Lower lobe of right lung (tissue), 2 donors: ENCODE measurements at regions not wholly inside any gene's neighbourhood (a gene's known extent, or its start where the extent isn't known, plus 50 kb on each side); places are given as distances from the start of the nearest gene placed in this dataset.

ENCODE experiments used
- ATAC-seq, 2 donors: fragments of 200-7000 bp; cut with Tn5 transposase; one replicate each; pipeline ENCODE4 v1.9.1; 2020 to 2022; ENCODE audit warnings: mild to moderate bottlenecking in 2 of 2, moderate library complexity in 2 of 2
- DNase-seq: peaks from one replicate; pipeline ENCODE4 v3.0.0-alpha.2; 2020
- H3K27ac ChIP-seq: fragments of 200-600 bp; one replicate; pipeline ENCODE4 v1.8.0; 2022
- H3K27me3 ChIP-seq: fragments of 200-600 bp; one replicate; pipeline ENCODE4 v1.8.0; 2022; ENCODE audit warnings: low read depth
- H3K36me3 ChIP-seq: fragments of 200-600 bp; one replicate; pipeline ENCODE4 v1.8.0; 2022; ENCODE audit warnings: mild to moderate bottlenecking
- H3K4me1 ChIP-seq: fragments of 200-600 bp; one replicate; pipeline ENCODE4 v1.8.0; 2022
- H3K4me3 ChIP-seq: fragments of 200-600 bp; one replicate; pipeline ENCODE4 v1.8.0; 2022; ENCODE audit warnings: mild to moderate bottlenecking
- H3K9me3 ChIP-seq: fragments of 200-600 bp; one replicate; pipeline ENCODE4 v1.8.0; 2022
- CTCF ChIP-seq: fragments of 200-600 bp; IDR thresholded peaks from one replicate; pipeline ENCODE4 v1.8.0; 2022; ENCODE audit warnings: antibody characterized with exemption, mild to moderate bottlenecking
- intact Hi-C: fragments of 100-400 bp; cut with DNase I; formaldehyde crosslinking; loops from one replicate; pipeline ENCODE4 v1.11.0; 2022
- donor health status: DM: no; HTN: yes; CAD: no; lungs with severe emphysema.

GRCh38 chr5:64015824-64016223, 53.6 kb upstream of the HTR1A start:
- intact Hi-C loops: no loop called here
- Histone ChIP-seq H3K36me3 (no peaks in the 10 kb centered on the region), H3K4me1 (no peaks in the 10 kb centered on the region), H3K9me3 (no peaks in the 10 kb centered on the region), H3K4me3 (no peak overlapping the region), H3K27me3 (no peaks in the 10 kb centered on the region), H3K27ac (no peak overlapping the region)
- no peak for DNase-seq
- no peak for TF ChIP-seq CTCF
- ATAC-seq: no peak
